ENCODE measurements at regions not wholly inside any gene's neighbourhood (a gene's known extent, or its start where the extent isn't known, plus 50 kb on each side); places are given as distances from the start of the nearest gene placed in this dataset.
A peak's percentile ranks its signal among the peaks of the same experiment; 100 is the strongest.

DNA sequence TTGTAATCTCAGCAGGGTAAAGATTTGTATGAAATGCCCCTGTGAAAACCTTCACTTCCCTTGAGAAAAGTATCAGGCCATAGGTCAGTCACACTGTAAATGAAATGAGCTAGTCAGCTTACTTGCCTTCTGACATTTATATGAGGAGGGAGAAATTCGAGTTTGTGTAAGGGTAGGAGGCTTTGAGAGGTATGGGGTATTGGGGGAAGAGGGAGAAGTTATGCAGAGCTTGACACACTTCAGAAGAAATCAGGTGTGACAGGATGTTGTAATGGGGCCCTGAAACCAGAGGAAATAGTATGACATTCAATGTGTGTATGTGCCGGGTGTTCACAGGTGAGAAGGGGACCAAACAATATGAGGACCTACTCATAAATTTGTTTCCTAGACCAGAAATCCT, 64.2 kb upstream of the CCN6 start:
- TF ChIP-seq POLR2A (IDR thresholded peaks at IDR 0.05) (no peak), CTCF (IDR thresholded peaks at IDR 0.05) (no peak)
- peaks cover 0 to 19% (median 0%) of the 10 kb centered on the region in 12 donors for H3K4me1 ChIP-seq
- peak overlapping the region in 1 of 12 donors; percentile 51 for H3K27ac ChIP-seq
- no peak overlapping the region for H3K4me3 ChIP-seq
- no peaks in the 10 kb centered on the region for H3K9me3 ChIP-seq
- H3K27me3 ChIP-seq: no peaks in the 10 kb centered on the region
- intact Hi-C loops (cut with DNase I): loop anchor here in 5 of 10 donors (5.0 to 10.0 kb wide), 5 partner anchors 55 to 267 kb away; partner anchors contain the start of gene FYN (in 2 of the 5)
- no peaks in the 10 kb centered on the region for H3K36me3 ChIP-seq
- 80 to 86% (median 83%) methylated on average over 2 of the region's 2 CpGs for WGBS, 4 donors
- DNase-seq (no peak), ATAC-seq (no peak)

DNA sequence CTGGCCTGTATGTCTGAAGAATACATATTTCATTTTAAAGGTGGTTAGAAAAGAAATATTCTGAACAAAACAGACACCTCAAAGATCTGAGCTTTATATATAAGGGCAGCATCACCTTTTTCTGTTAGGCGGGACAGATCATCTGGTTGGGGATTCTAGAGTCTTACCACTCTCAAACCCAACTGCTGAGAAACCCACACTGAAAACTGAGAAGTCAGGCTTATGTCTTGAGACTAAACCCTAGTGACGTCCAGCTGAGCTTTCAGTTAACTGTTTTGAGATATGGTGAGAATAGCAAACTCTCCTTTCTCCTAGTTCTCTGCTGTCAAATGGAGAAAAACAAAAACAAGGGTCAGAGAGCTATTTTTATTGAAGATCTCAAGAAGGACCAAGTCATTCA, 63.7 kb upstream of the CCN6 start:
- 86 to 93% (median 89%) methylated on average over 2 of the region's 2 CpGs for WGBS, 4 donors
- TF ChIP-seq CTCF (IDR thresholded peaks at IDR 0.05) (no peak), POLR2A (IDR thresholded peaks at IDR 0.05) (no peak)

DNA sequence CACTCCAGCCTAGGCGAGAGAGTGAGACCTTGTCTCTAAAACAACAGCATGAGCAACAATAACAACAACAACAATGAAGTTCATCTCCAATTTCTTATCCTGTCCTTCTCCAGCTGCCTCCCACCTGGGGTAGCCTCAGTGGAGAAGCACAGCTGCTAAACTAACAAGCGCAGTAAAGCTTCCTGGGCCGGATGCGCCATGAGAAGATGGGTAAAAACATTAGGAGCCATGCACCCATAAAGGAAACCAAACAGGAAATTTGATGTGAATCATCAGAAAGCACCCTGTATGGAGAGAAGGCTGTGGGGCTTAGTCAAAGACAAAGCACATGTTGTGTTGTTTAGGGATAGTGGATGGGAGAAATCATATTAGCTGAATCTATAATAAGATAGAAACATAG, 61.1 kb upstream of the CCN6 start:
- intact Hi-C loops (cut with DNase I): loop anchor here in 5 of 10 donors (5.0 to 10.0 kb wide), 5 partner anchors 52 to 271 kb away; partner anchors contain the start of gene FYN (in 2 of the 5)
- 65 to 80% (median 67%) methylated on average over 4 of the region's 4 CpGs for WGBS, 4 donors
- Histone ChIP-seq H3K9me3 (no peaks in the 10 kb centered on the region), H3K36me3 (no peaks in the 10 kb centered on the region), H3K4me3 (no peak overlapping the region), H3K4me1 (peaks cover 0 to 12% (median 4%) of the 10 kb centered on the region in 12 donors), H3K27ac (peak overlapping the region in 1 of 12 donors; percentile 2), H3K27me3 (no peaks in the 10 kb centered on the region)
- TF ChIP-seq CTCF (IDR thresholded peaks at IDR 0.05): no peak
- TF ChIP-seq POLR2A (IDR thresholded peaks at IDR 0.05): no peak
- ATAC-seq (peak in 1 of 4 donors; percentile 29), DNase-seq (no peak)

More for the DNA sequence above, 63.7 kb upstream of the CCN6 start:
- Histone ChIP-seq H3K4me1 (peaks cover 0 to 15% (median 0%) of the 10 kb centered on the region in 12 donors), H3K36me3 (no peaks in the 10 kb centered on the region), H3K4me3 (no peak overlapping the region), H3K9me3 (no peaks in the 10 kb centered on the region), H3K27ac (peak overlapping the region in 1 of 12 donors; percentile 51), H3K27me3 (no peaks in the 10 kb centered on the region)
- intact Hi-C loops (cut with DNase I): loop anchor here in 5 of 10 donors (5.0 to 10.0 kb wide), 5 partner anchors 55 to 268 kb away; partner anchors contain the start of gene FYN (in 2 of the 5)
- no peak for ATAC-seq
- DNase-seq: no peak

DNA sequence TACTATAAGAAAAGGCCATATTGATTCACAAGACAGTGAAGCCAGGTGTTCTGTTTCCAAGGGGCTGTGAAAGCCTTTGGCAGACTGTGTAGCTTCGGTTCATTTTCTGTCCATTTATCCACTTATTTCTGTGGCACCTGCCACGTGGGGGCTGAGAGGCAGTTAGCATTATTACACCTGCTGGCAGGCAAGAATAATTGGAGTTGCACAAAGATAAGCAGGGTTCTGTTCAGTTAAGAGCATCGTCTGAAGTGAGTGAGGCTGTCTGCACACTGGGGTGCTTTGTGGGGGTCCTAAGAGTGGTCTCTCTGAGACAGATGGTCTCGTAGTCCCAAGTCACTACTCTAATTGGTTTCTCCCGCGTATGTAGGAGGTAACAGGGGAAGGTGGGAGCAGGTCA, 60.6 kb upstream of the CCN6 start:
- WGBS, 4 donors: 67 to 76% (median 74%) methylated on average over 6 of the region's 6 CpGs
- no peaks in the 10 kb centered on the region for H3K27me3 ChIP-seq

More for the DNA sequence above, 60.6 kb upstream of the CCN6 start:
- DNase-seq (no peak), ATAC-seq (no peak)
- intact Hi-C loops (cut with DNase I): loop anchor here in 5 of 10 donors (5.0 to 10.0 kb wide), 5 partner anchors 51 to 271 kb away; partner anchors contain the start of gene FYN (in 2 of the 5)
- Histone ChIP-seq H3K4me1 (peaks cover 0 to 12% (median 4%) of the 10 kb centered on the region in 12 donors), H3K27ac (peak overlapping the region in 1 of 12 donors; percentile 2), H3K36me3 (no peaks in the 10 kb centered on the region), H3K4me3 (no peak overlapping the region), H3K9me3 (no peaks in the 10 kb centered on the region)
- TF ChIP-seq POLR2A (IDR thresholded peaks at IDR 0.05): no peak
- no peak for TF ChIP-seq CTCF (IDR thresholded peaks at IDR 0.05)

All from heart left ventricle (tissue), 16 donors.